HAP-1 (cell line): ENCODE measurements at regions not wholly inside any gene's neighbourhood (a gene's known extent, or its start where the extent isn't known, plus 50 kb on each side); places are given as distances from the start of the nearest gene placed in this dataset.

ENCODE experiments used
- DNase-seq, 2 experiments: peaks; one replicate each; pipeline ENCODE4 v3.0.0-alpha.2; 2016 to 2020; ENCODE audit warnings: low spot score in 2 of 2
- H3K27me3 ChIP-seq: fragments of 250-450 bp; sonication (Bioruptor Pico); 2 replicates; pipeline ENCODE4 v1.5.1; 2020; ENCODE audit warnings: low read depth, mild to moderate bottlenecking, moderate library complexity
- H3K36me3 ChIP-seq: fragments of 250-450 bp; sonication (Bioruptor Pico); replicated peaks from 2 replicates; pipeline ENCODE4 v1.5.1; 2020; ENCODE audit warnings: mild to moderate bottlenecking
- H3K4me1 ChIP-seq: fragments of 250-450 bp; sonication (Bioruptor Pico); 2 replicates; pipeline ENCODE4 v1.5.1; 2020; ENCODE audit warnings: mild to moderate bottlenecking
- H3K4me3 ChIP-seq: fragments of 250-450 bp; sonication (Bioruptor Pico); 2 replicates; pipeline ENCODE4 v1.5.1; 2020; ENCODE audit warnings: mild to moderate bottlenecking, moderate library complexity
- H3K9me3 ChIP-seq: fragments of 250-450 bp; sonication (Bioruptor Pico); 2 replicates; pipeline ENCODE4 v1.5.1; 2020; ENCODE audit warnings: mild to moderate bottlenecking, moderate library complexity
- in situ Hi-C: fragments of 300-500 bp; cut with MboI; formaldehyde crosslinking; loops from 3 replicates; pipeline ENCODE4 v1.14.3; 2020; ENCODE audit warnings: low sequenced_read_pairs, inconsistent platforms, mixed read lengths

DNA sequence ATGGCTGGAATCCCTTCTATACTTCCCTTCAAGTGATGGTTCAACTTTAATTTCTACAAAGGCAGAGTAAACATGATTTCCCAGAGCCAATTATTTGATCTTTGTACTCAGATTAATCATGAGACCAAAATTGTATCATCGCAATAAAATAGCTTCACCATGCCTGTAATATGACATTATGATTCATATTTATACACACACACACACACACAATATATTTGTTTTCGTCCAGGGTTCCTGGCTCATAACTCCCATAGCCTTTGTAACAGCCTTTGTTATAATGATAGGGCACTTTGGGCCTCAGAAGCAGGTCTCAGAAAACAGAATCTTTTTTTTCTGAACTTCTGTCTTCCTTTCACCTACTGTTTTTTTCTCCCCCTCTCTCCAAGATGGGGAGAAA, 270.6 kb downstream of the ADGRA3 start:
- no peak for DNase-seq
- Histone ChIP-seq H3K9me3 (no peaks in the 10 kb centered on the region), H3K4me1 (no peaks in the 10 kb centered on the region), H3K36me3 (no peaks in the 10 kb centered on the region), H3K4me3 (no peak overlapping the region), H3K27me3 (0 out of 2 replicates have a peak, but pooled peaks cover 2% of the 10 kb centered on the region)
- in situ Hi-C loops: no loop called here

DNA sequence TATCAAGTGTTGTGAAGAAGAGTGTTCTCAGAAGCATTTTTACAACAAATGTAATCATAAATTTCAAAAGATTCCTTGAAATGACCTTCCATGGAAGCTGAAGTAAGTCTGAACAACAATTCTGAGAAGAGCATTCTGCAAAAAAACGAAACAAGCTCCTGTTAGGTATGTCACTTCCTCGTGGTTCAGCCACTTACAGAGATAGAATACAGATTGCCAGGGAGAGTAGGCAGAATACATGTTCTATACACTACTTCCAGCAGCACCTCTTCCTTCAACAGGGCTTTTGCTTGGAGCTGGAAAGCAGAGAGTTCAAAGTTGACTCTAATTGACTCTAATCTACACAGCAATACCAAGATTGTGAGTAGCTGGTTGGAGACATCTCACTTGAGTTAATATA, 274.5 kb downstream of the ADGRA3 start:
- in situ Hi-C loops: no loop called here
- no peak for DNase-seq
- Histone ChIP-seq H3K4me1 (no peaks in the 10 kb centered on the region), H3K27me3 (no peaks in the 10 kb centered on the region), H3K9me3 (no peaks in the 10 kb centered on the region), H3K4me3 (no peak overlapping the region), H3K36me3 (no peaks in the 10 kb centered on the region)

DNA sequence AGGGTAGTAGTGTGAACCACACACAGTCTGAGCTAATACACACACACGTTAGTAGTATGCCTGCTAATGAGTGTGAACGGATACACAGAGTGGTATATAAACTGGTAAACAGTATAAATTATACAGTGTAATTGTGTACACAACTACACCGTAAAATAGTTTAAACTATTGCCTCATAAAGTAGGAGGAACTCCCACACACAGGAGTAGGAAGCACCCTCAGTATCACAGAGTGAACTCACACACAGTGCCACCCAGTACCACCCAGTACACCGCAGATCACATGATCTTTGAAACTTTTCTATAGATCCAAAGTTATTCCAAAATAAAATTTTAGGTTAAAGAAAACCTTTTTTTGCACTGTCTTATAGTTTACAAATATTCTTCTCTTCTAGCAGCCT, 275.1 kb downstream of the ADGRA3 start:
- in situ Hi-C loops: no loop called here
- H3K36me3 ChIP-seq: no peaks in the 10 kb centered on the region
- H3K27me3 ChIP-seq: no peaks in the 10 kb centered on the region
- no peak overlapping the region for H3K4me3 ChIP-seq
- H3K4me1 ChIP-seq: no peaks in the 10 kb centered on the region
- H3K9me3 ChIP-seq: no peaks in the 10 kb centered on the region
- no peak for DNase-seq

DNA sequence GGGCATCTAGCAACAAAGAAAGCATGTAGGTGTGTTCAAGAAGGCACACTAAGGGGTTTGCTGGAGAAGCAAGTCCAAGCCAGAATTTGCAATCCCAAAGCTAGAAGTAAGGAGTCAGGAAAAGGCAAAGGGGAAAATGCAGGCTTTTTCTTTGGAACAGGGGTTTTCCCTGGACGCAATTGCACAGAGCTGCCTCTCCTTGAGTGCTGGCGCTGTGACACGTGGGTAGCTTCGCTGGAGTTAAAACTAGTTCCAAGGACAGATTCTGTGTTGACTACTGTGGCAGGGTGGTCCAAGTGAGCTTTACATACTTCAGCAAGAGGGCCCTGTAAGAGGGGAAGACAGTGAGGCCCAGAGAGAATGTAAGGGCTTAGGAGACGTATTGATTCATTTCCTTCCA, 277.1 kb downstream of the ADGRA3 start:
- H3K4me1 ChIP-seq: no peaks in the 10 kb centered on the region
- DNase-seq: no peak
- no peaks in the 10 kb centered on the region for H3K9me3 ChIP-seq
- H3K4me3 ChIP-seq: no peak overlapping the region
- in situ Hi-C loops: no loop called here
- no peaks in the 10 kb centered on the region for H3K36me3 ChIP-seq
- H3K27me3 ChIP-seq: no peaks in the 10 kb centered on the region

DNA sequence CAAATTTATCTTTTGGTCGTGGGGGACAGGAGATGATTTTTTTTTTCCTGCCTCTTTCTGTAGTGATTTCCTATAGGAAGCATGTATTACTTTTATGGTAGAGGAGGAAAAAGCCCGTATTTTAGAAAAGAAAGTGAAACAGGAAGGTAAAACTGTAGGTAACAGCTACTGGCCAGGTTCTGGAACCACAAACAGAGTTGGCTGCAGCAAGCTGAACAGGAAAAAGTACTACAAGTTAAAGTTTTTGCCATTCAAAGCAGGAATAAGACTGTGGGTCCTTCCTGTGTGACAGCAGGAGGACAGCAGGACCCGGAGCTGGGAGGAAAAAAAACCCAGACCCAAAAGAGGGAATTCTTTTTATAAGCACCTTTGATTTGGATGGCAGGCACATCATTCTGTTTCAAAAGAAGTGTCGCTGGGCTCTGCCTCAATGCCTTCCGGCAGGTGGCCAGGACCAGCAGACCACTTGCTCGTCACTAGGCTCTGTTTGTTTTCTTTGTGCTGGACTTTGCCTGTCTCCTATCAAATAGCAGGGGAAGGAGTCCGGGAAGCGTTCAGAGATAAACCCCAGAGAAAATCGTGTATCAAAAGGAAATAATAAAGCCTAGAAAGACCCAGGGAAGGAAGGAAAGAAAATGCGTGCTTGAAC, 277.9 kb downstream of the ADGRA3 start:
- in situ Hi-C loops: no loop called here

DNA sequence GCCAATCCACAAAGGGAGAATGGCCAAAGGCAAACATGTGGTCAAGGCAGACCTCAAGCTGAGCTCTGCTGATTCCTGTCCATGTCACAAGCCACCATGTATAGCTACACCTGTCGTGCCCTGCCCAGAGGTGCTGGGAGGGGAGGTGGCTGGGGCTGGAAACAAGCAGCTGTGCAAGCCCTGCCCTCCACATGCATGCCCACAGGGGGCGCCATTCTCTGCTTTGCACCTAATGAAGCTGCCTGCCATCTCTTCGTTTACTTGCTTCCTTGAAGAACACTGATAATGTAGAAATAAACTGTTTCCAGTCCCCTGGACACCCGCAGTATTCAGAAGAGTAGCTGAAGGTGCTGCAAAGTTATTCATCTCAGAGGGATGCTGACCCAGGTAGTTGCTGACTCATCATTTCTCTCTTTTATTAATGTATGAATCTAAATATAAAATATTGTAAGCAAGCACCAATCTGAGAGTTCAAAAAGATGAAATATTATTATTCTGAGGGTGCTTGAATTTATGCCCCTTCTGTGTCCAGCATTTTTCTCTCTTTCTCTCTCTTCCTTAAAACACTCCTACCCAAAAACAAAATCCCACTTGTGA, 278.6 kb downstream of the ADGRA3 start:
- peak; percentile 16 to 76 for DNase-seq
- in situ Hi-C loops: no loop called here
- Histone ChIP-seq H3K9me3 (no peaks in the 10 kb centered on the region), H3K27me3 (0 out of 2 replicates have a peak, but pooled peaks cover 1% of the 10 kb centered on the region), H3K36me3 (no peaks in the 10 kb centered on the region), H3K4me1 (no peaks in the 10 kb centered on the region), H3K4me3 (no peak overlapping the region)

More for the DNA sequence above, 277.9 kb downstream of the ADGRA3 start:
- Histone ChIP-seq H3K27me3 (no peaks in the 10 kb centered on the region), H3K36me3 (no peaks in the 10 kb centered on the region), H3K4me3 (no peak overlapping the region), H3K4me1 (no peaks in the 10 kb centered on the region), H3K9me3 (no peaks in the 10 kb centered on the region)
- no peak for DNase-seq

DNA sequence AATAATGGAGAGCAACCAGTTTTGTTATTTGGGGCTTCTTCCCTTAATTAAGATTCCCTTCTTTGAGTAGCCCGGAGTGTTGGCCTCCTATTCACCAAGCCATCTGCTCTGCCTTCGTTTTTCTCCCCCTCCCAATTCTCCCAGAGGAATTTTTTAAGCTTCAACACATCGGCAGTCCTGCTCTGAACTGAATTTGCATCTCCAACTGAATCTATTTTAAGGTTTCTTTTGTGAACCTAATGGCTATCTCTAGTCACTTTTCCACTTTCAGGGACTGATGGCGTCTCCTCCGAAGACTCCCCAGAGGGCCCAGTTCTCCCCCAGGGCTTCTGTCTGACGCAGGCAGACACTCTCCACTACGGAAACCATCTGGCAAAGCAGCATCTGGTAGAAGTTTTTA, 280.2 kb downstream of the ADGRA3 start:
- Histone ChIP-seq H3K36me3 (no peaks in the 10 kb centered on the region), H3K4me1 (no peaks in the 10 kb centered on the region), H3K4me3 (no peak overlapping the region), H3K9me3 (no peaks in the 10 kb centered on the region), H3K27me3 (0 out of 2 replicates have a peak, but pooled peaks cover 3% of the 10 kb centered on the region)
- in situ Hi-C loops: no loop called here
- DNase-seq: no peak

DNA sequence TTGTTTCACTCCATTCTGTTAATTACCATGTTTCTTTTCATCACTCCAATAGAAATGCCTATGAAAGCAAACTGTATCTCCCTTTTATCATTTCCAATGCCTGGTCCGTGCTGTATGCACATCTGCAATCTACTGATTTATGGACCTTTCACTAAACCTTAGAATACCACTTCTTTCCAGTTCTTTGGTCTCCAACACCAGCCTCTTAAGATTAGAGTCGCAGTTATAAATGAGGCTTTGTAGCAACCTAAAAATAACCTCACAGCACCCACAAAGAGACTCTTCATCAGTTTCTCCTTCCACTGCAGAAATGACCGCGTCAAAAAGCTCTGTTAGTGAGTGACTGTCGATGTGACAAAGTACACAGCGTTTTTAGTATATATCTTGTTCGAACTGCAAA, 282.6 kb downstream of the ADGRA3 start:
- DNase-seq: no peak
- in situ Hi-C loops: no loop called here
- no peaks in the 10 kb centered on the region for H3K4me1 ChIP-seq
- no peak overlapping the region for H3K4me3 ChIP-seq
- H3K9me3 ChIP-seq: no peaks in the 10 kb centered on the region
- no peaks in the 10 kb centered on the region for H3K36me3 ChIP-seq
- 0 out of 2 replicates have a peak, but pooled peaks cover 3% of the 10 kb centered on the region for H3K27me3 ChIP-seq

DNA sequence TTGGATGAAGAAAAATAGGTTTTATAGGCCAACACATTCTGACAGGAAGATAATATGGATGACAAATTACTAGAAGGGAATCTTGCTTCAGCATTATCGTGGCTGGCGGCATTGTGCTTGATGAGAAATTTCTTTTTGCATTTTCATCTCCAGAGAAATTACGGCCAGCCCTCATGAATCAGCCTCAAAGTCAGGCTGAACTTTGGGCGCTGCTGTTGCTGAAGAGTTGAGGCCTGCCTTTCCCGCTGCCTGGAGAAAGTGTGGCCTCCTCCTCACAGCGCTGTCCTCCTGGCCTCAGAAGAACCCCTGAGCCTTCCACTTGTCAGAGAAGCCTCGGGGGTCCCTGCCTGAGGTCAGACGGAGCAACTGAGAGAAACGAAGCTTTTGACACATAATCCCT, 272.4 kb upstream of the KCNIP4 start:
- H3K36me3 ChIP-seq: no peaks in the 10 kb centered on the region
- in situ Hi-C loops: no loop called here
- no peak for DNase-seq
- H3K9me3 ChIP-seq: no peaks in the 10 kb centered on the region
- no peaks in the 10 kb centered on the region for H3K4me1 ChIP-seq
- H3K27me3 ChIP-seq: no peaks in the 10 kb centered on the region
- H3K4me3 ChIP-seq: no peak overlapping the region

DNA sequence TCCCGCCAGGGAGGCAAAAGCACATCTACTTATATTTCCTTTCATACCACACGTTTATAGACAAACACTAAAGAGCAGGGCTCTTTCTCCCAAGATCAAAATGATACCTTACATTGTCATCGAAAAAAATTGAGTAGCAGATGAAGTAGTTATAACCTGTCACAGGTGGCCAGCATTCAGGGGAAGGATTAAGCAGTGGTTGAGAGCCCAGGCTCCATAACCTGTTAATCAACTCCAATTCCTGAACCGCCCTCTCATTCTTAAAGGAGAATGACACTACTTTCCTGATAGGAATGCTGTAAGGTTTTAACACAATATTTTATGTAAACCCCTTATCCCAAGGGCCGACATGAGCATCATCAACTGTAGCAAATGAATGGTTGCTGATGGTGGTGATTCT, 268.9 kb upstream of the KCNIP4 start:
- no peak overlapping the region for H3K4me3 ChIP-seq
- H3K9me3 ChIP-seq: no peaks in the 10 kb centered on the region
- H3K36me3 ChIP-seq: no peaks in the 10 kb centered on the region
- H3K27me3 ChIP-seq: no peaks in the 10 kb centered on the region
- no peak for DNase-seq
- no peaks in the 10 kb centered on the region for H3K4me1 ChIP-seq
- in situ Hi-C loops: no loop called here

DNA sequence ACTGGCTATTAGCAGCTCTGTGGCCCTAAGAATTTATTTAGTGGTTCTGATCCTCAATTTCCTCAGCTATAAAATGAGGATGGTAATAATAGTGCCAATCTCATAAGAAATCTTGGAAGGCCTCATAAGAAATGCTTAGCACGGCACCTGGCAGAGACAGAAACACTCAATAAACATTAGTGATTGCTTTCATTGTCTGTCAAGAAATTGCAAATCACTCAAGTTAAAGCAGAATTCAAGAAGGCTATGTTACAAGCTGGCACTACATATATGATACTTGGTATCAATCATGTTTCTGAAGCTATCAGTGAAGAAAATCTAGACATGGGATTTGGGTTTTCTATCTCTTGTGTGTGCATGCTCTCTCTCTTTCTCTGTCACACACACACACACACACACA, 267.7 kb upstream of the KCNIP4 start:
- Histone ChIP-seq H3K9me3 (no peaks in the 10 kb centered on the region), H3K36me3 (no peaks in the 10 kb centered on the region), H3K4me3 (no peak overlapping the region), H3K27me3 (no peaks in the 10 kb centered on the region), H3K4me1 (no peaks in the 10 kb centered on the region)
- in situ Hi-C loops: no loop called here
- DNase-seq: no peak

DNA sequence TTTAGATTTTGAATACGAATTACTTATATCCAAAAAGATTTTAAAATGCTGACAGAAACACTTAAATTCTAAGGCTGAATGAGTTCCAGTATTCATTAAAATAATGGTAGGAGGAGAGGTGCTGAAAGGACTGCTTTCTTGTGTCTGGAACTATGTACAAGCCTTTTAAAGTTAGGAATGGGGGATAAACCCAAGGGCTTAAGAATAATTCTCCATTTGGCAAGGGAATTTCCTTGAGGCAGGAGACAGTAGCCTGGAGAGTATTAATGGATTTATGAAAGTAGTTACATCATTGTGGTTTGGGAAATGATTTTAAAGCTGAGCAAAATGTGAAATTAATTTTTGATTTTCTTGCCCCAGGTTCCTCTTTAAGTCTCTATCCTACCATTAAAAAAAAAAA, 266.5 kb upstream of the KCNIP4 start:
- in situ Hi-C loops: no loop called here
- H3K27me3 ChIP-seq: no peaks in the 10 kb centered on the region

DNA sequence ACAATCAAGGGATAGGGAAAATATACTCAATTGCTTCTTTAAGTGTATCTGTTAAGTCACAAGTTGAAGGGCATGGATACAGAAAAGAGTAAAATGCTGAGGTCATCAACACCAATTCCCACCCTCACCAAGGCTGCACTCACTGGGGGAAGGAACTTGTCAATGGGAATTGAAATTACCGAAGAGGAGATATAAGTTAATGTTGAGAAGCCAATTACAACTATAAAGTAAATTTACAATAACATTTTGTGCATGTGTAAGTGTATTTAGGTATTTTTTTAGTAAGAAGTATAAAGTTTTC, 255.1 kb upstream of the KCNIP4 start:
- no peaks in the 10 kb centered on the region for H3K4me1 ChIP-seq
- no peaks in the 10 kb centered on the region for H3K27me3 ChIP-seq
- no peaks in the 10 kb centered on the region for H3K36me3 ChIP-seq
- no peaks in the 10 kb centered on the region for H3K9me3 ChIP-seq
- in situ Hi-C loops: no loop called here
- no peak overlapping the region for H3K4me3 ChIP-seq
- no peak for DNase-seq

More for the DNA sequence above, 266.5 kb upstream of the KCNIP4 start:
- Histone ChIP-seq H3K9me3 (no peaks in the 10 kb centered on the region), H3K4me1 (no peaks in the 10 kb centered on the region), H3K4me3 (no peak overlapping the region), H3K36me3 (no peaks in the 10 kb centered on the region)
- DNase-seq: no peak

DNA sequence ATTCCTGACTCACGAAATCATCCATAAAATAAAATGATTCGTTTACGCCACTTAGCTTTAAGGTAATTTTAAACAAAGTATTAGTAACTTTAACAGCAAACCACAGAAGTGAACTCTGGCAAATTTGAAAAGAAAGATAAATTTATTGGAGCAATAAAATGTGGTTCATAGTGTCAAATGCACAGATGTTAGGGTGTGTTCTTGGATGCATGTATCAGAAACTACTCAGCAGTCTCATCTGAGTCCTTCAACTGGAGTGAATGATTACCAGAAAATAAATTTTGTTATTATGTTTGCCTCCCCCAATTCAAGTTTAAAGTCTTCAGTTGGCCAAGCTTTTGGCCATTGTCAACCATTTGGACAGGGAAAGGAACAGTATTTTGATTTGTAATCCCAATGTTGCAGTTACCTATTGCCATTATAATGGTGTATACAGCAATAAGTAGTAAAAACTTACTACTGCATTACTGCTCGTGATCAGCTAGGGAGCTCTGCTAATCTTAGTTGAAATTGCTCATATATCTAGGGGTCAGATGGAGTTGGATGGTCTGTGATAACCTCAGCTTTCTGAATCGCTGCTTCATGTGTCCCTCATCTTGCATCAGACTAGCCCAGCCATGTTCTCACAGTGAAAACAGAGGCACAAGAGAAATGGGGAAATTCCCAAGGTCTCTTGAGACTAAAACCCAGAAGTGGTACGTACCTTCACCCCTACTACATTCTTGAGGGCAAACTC, 254.6 kb upstream of the KCNIP4 start:
- Histone ChIP-seq H3K4me3 (no peak overlapping the region), H3K36me3 (no peaks in the 10 kb centered on the region), H3K9me3 (no peaks in the 10 kb centered on the region), H3K4me1 (no peaks in the 10 kb centered on the region), H3K27me3 (no peaks in the 10 kb centered on the region)
- no peak for DNase-seq
- in situ Hi-C loops: no loop called here
